ENCODE measurements at regions not wholly inside any gene's neighbourhood (a gene's known extent, or its start where the extent isn't known, plus 50 kb on each side); places are given as distances from the start of the nearest gene placed in this dataset.

- intact Hi-C loops (cut with micrococcal nuclease; ENCODE audit: unreplicated experiment), result no loop called here
- no peak overlapping the region for H3K27ac ChIP-seq (ENCODE audit: low read depth, low read length, poor library complexity, severe bottlenecking)
- H3K9me2 ChIP-seq (ENCODE audit: insufficient read depth, low read length), result no peaks in the 10 kb centered on the region
- H2AFZ ChIP-seq (ENCODE audit: low read length), result no peak overlapping the region
- no TSS peak for BruUV-seq (replicated peaks)
- no peaks in the 10 kb centered on the region for H4K20me1 ChIP-seq (ENCODE audit: insufficient read depth, low read length)
- no peak overlapping the region for H3K4me3 ChIP-seq (ENCODE audit: low read depth, low read length, poor library complexity, severe bottlenecking)
- TF ChIP-seq CTCF (conservative IDR thresholded peaks at IDR 0.05; ENCODE audit: low read length) (no peak), EZH2phosphoT487 (IDR thresholded peaks at IDR 0.05; ENCODE audit: borderline replicate concordance, low read depth, low read length) (no peak)
- no peaks in the 10 kb centered on the region for H3K79me2 ChIP-seq (ENCODE audit: insufficient read depth, low read depth, low read length)
- H3K9me3 ChIP-seq (ENCODE audit: low read length), result no peaks in the 10 kb centered on the region
- ChIA-PET CTCF (ENCODE audit: unreplicated experiment) (no interaction called here), POLR2A (interaction anchor here (0.5 to 0.7 kb wide), 2 partner anchors 1405 to 1985 kb away, joined by 3 read pairs; no protein-coding TSS in a partner anchor)
- no peaks in the 10 kb centered on the region for H3K36me3 ChIP-seq (ENCODE audit: insufficient read depth, low read length)
- no peak overlapping the region for H3K4me2 ChIP-seq (ENCODE audit: low read length)
- H3K4me1 ChIP-seq (ENCODE audit: insufficient read depth, low read length, poor library complexity, severe bottlenecking), result no peaks in the 10 kb centered on the region
- DNase-seq (ENCODE audit: low spot score), result no peak
Measured at GRCh38 chr4:33649471-33649870, 2594.8 kb downstream of the ARAP2 start.

GRCh38 chr4:33650036-33650435 lies 2594.3 kb downstream of the ARAP2 start:
- H3K4me3 ChIP-seq (ENCODE audit: low read depth, low read length, poor library complexity, severe bottlenecking), result no peak overlapping the region
- CTCF ChIA-PET (ENCODE audit: unreplicated experiment), result no interaction called here
- BruUV-seq (replicated peaks), result no TSS peak
- H4K20me1 ChIP-seq (ENCODE audit: insufficient read depth, low read length), result no peaks in the 10 kb centered on the region
- H3K4me1 ChIP-seq (ENCODE audit: insufficient read depth, low read length, poor library complexity, severe bottlenecking), result no peaks in the 10 kb centered on the region
- H3K9me3 ChIP-seq (ENCODE audit: low read length), result no peaks in the 10 kb centered on the region
- no peaks in the 10 kb centered on the region for H3K79me2 ChIP-seq (ENCODE audit: insufficient read depth, low read depth, low read length)
- DNase-seq (ENCODE audit: low spot score), result no peak
- H3K36me3 ChIP-seq (ENCODE audit: insufficient read depth, low read length), result no peaks in the 10 kb centered on the region
- TF ChIP-seq CTCF (conservative IDR thresholded peaks at IDR 0.05; ENCODE audit: low read length) (no peak), EZH2phosphoT487 (IDR thresholded peaks at IDR 0.05; ENCODE audit: borderline replicate concordance, low read depth, low read length) (no peak)
- H3K4me2 ChIP-seq (ENCODE audit: low read length), result no peak overlapping the region
- no peak overlapping the region for H2AFZ ChIP-seq (ENCODE audit: low read length)
- intact Hi-C loops (cut with micrococcal nuclease; ENCODE audit: unreplicated experiment), result no loop called here
- POLR2A ChIA-PET, result interaction anchor here (0.7 kb wide), 1 partner anchor 1986 kb away, joined by 3 read pairs; no protein-coding TSS in a partner anchor
- H3K9me2 ChIP-seq (ENCODE audit: insufficient read depth, low read length), result no peaks in the 10 kb centered on the region
- no peak overlapping the region for H3K27ac ChIP-seq (ENCODE audit: low read depth, low read length, poor library complexity, severe bottlenecking)

- no peak for DNase-seq (ENCODE audit: low spot score)
- ChIA-PET POLR2A (interaction anchor here (0.5 kb wide), 1 partner anchor 61 kb away, joined by 3 read pairs; no protein-coding TSS in a partner anchor), CTCF (ENCODE audit: unreplicated experiment) (no interaction called here)
- Histone ChIP-seq H3K9me3 (ENCODE audit: low read length) (no peaks in the 10 kb centered on the region), H3K4me1 (ENCODE audit: insufficient read depth, low read length, poor library complexity, severe bottlenecking) (no peaks in the 10 kb centered on the region), H3K79me2 (ENCODE audit: insufficient read depth, low read depth, low read length) (no peaks in the 10 kb centered on the region), H4K20me1 (ENCODE audit: insufficient read depth, low read length) (no peaks in the 10 kb centered on the region), H3K4me3 (ENCODE audit: low read depth, low read length, poor library complexity, severe bottlenecking) (no peak overlapping the region), H3K9me2 (ENCODE audit: insufficient read depth, low read length) (no peaks in the 10 kb centered on the region), H2AFZ (ENCODE audit: low read length) (no peak overlapping the region), H3K27ac (ENCODE audit: low read depth, low read length, poor library complexity, severe bottlenecking) (no peak overlapping the region), H3K4me2 (ENCODE audit: low read length) (no peak overlapping the region), H3K36me3 (ENCODE audit: insufficient read depth, low read length) (no peaks in the 10 kb centered on the region)
- intact Hi-C loops (cut with micrococcal nuclease; ENCODE audit: unreplicated experiment), result no loop called here
- no peak for TF ChIP-seq CTCF (conservative IDR thresholded peaks at IDR 0.05; ENCODE audit: low read length)
- BruUV-seq (replicated peaks), result no TSS peak
Measured at GRCh38 chr4:33658971-33659370, 2585.3 kb downstream of the ARAP2 start.
